SK-N-SH treated with all-trans-retinoic acid at 6 μM for 48 hours (cell line): ENCODE measurements at regions not wholly inside any gene's neighbourhood (a gene's known extent, or its start where the extent isn't known, plus 50 kb on each side); places are given as distances from the start of the nearest gene placed in this dataset.

Experiments used
- BACH2 ChIP-seq: fragments of 250-450 bp; sonication (Bioruptor Pico); IDR thresholded peaks from 2 replicates; pipeline ENCODE4 v1.9.0; 2021; ENCODE audit warnings: mild to moderate bottlenecking, borderline replicate concordance
- OSR1 ChIP-seq: fragments of 250-450 bp; sonication (Bioruptor Pico); IDR thresholded peaks from 2 replicates; pipeline ENCODE4 v1.8.0; 2022; ENCODE audit warnings: moderate library complexity, mild to moderate bottlenecking, inconsistent platforms
- POU6F1 ChIP-seq: fragments of 250-450 bp; sonication (Bioruptor Pico); IDR thresholded peaks from 2 replicates; pipeline ENCODE4 v1.8.0; 2021; ENCODE audit warnings: low read depth, mild to moderate bottlenecking, moderate library complexity, borderline replicate concordance
- SNAI2 ChIP-seq: fragments of 250-450 bp; sonication (Bioruptor Pico); IDR thresholded peaks from 2 replicates; pipeline ENCODE4 v1.5.0; 2020; ENCODE audit warnings: mild to moderate bottlenecking, moderate library complexity
- ZFP3 ChIP-seq: fragments of 250-450 bp; sonication (Bioruptor Pico); IDR thresholded peaks from 2 replicates; pipeline ENCODE4 v1.5.0; 2020; ENCODE audit warnings: mild to moderate bottlenecking, moderate library complexity

DNA sequence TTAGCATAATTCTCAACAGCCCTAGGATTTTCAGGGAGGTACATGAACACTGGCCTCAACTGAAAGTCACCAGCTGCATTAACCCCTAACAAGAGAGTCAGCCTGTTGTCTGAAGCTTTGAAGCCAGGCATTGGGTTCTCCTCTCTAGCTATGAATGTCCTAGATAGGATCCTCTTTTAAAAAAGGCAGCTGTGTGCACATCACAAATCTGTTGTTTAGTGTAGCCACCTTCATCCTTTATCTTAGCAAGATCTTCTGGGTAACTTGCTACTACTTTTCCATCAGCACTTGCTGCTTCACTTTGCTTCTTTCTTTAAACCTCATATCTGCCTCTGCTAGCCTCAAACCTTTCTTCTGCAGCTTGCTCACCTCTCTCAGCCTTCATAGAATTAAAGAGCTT lies 1692.1 kb downstream of the EFNB2 start:
- TF ChIP-seq BACH2 (CRISPR knock-in tag) = no peak
- TF ChIP-seq POU6F1 (CRISPR knock-in tag) = no peak
- TF ChIP-seq OSR1 (CRISPR knock-in tag) = no peak
- no peak for TF ChIP-seq ZFP3 (CRISPR knock-in tag)
- no peak for TF ChIP-seq SNAI2 (CRISPR knock-in tag)
